Embryonic facial prominence (tissue), 1 donor: ENCODE measurements at regions not wholly inside any gene's neighbourhood (a gene's known extent, or its start where the extent isn't known, plus 50 kb on each side); places are given as distances from the start of the nearest gene placed in this dataset.

Experiments used
- DNase-seq: peaks from one replicate; pipeline ENCODE4 v3.0.0-alpha.2; 2016; ENCODE audit errors: extremely low spot score

DNA sequence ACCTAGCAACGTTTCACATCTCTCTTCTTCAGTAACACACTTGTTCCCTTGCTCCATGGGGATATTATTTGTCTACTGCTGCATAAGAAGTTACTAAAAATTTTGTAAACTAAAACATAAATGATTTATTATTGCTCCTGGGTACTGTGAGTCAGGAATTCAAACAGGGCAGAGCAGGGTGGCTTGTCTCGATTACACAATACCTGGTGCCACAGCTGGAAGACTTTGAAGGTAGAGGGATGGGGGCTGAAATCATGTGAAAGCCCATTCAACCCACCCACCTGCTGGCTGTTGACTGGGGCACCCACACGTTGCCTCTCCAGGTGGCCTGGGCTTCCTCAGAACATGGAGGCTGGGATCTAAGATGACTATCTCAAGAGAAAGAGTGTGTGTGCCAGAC lies 213.2 kb downstream of the ESM1 start:
- DNase-seq = no peak

DNA sequence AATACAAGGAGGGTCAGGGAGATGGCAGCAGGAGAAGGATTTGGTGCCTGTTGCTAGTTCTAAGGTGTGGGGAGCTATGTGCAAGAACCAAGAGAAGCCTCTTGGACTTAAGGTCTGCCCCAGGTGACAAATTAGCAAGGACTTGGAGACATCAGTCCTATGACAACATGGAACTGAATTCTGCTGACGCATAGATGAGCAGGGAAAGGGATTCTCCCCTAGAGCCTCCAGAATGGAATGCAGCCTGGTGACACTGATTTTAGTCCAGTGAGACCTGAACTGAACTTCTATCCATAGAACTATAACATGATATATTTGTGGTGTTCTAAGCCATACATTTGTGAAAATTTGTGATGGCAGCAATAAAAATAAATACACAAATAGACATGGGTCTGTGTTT lies 215.6 kb downstream of the ESM1 start:
- no peak for DNase-seq

DNA sequence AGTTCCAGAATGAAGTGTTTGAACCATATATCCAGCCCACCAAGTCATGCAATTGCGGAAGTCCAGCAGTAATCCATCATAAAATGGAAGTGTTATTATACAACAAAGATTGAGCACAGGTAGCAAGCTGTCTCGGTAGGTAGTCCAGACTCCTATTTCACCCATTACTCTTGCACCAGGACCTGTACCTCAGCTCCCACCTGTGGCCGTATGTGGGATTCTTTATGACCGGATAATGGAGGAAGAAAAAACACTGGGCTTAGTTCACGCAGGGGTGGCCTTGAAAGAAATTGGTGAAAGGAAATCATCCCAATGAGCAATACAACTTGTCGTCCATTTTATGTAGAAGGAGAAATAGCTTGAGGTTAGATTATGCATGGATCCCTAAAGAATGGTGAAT lies 216.3 kb downstream of the ESM1 start:
- DNase-seq = no peak

DNA sequence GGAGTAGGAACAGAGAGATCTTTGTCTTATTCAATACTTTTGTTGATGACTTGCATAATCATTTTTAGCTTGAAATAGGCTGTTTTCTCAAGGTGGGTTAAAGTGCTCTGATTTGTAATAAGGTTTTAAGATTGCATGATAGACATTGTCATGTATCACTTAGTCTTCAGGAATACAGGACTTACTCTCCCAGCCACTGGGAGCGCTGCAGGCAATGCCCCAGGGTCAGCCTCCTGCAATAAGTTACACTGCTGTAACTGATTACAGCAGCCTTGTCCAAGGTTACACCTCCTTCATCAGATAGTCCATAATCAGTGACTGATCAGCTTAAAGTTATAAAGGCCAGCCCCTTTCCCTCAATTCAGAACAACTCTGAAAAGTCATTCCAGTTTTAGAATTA lies 218.6 kb downstream of the ESM1 start:
- no peak for DNase-seq

DNA sequence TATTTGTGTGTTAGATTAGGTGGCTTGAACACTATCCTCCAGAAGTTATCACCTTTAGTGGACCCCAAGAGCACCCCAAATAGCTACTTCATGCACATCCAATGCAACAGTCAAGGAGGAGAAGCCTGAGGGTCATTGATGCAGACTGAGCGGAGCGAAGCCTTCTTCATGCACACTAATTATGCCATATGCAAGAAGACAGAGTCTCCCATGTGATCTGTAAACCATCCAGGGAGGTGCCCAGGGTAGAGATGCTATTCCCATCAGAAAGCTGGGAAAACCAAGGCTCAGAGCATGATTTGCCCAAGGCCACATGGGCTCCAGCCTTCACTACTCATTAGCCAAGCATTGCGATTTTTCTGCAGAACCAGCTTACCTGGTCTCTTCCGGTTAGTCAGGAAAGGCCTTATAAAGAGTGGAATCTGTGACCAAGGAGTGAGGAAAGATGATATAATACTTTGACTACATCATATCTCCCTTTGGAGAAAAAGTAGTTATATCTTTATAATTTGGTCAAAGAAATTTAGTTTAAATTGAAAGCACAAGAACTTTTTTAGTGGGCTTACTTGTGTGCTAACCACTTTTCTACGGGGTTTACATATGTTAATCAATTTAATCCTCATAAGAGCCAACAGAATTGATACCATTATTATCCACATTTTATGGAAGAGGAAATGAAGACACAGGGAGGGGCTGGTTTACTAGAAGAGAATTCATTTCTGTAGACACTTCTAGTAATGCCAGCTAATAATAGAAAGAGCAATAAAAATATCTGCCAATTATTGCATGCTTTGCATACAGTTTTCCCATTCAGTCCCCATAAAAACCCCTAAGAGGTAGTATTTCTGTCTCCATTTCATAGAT lies 220.0 kb downstream of the ESM1 start:
- DNase-seq = no peak

DNA sequence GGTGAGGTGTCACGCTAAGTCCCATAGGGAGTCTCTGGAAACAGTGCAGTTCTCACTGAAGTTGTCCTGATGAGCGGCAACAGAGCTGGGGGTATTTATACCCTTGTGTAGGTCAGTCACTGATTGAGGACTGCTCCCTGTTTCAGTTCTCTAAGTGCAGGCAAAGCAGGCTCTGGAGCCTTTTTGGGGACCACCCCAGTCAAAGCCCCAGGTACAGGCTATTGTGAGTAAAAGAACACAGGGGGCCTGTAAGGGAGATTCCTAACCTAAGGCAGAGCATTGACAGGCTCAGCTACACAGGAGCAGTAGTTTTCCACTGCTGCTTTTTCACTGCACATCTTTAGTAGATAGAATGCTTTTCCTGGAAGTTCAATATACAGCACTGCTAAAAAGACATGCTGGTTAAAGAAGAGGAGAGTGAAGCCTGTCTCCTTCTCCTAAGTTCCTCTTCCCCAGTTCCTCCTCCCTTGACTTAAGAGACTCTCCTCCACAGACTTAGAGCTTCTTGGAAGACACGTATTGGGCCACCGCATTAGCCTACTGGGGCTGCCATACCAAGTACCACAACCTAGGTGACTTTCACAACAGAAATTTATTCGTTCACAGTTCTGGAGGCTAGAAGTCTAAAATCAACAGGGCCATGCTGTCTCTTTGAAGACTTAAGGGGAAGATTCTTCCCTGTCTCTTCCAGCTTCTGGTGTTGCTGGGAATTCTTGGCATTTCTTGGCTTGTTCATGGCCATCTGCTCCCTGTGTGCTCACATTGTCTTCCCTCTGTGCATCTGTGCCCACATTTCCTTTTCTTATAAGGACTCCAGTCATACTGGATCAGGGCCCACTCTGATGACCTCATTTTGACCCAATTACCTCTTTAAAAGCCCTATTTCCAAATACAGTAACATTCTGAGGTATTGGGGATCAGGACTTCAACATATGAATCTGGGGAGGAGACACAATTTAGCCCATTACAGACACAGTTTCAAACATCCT lies 221.0 kb downstream of the ESM1 start:
- DNase-seq = no peak

DNA sequence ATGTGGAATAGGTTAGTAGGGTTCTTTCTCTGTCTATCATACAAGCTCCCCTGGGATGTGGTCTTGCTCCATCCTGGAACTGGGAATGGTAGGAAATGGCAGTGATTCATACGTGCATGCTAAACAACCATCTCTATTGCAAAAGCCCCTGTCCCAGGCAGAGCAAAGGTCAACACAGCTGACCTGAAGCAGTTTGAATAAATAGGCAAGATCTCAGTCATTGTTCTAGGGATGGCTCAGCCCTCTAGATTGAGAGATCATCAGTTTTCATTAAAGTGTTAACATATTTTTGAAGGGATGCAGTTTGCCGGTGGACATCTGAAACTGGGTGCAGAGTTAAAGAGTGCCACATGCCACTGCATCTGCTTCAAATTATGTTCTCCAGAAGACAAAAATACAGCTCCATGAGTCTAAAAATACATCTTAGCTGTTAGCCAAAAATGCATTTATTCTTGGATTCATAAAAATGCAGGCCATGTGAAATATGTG lies 224.1 kb downstream of the ESM1 start:
- no peak for DNase-seq

DNA sequence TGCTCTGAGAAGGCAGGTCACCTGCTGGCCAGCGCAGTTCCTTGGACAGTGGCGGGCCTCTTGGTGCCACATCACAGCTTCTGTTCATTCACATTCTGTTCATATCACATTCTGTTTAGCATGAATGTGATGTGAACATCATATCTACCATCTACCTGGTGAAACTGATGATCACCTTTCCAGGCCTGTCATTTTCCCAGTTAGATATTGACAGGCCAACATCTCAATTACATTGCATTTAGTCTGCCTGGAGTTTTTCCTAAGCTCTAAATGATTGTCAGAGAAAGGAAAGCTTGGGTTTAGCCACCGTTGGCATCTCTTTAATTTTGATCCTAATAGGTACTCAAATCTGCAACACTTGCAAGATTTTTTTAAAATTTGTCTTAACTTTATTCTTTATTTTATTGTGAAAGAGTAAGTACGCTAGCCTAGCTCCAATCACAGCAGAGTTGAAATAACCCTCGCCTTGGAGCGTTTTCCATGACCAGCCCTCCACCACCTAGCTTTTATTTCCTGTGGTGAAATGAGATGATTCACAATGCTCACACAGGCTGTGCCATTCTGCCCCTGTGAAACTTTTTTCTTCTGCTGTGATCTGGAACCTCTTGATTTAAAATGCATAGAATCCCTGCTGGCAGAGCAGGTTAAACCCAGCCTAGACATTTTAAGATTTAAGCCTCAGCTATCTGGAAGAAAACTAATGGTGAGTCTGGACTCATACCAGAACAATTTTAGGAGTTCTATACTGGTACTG lies 225.0 kb downstream of the ESM1 start:
- DNase-seq = no peak

DNA sequence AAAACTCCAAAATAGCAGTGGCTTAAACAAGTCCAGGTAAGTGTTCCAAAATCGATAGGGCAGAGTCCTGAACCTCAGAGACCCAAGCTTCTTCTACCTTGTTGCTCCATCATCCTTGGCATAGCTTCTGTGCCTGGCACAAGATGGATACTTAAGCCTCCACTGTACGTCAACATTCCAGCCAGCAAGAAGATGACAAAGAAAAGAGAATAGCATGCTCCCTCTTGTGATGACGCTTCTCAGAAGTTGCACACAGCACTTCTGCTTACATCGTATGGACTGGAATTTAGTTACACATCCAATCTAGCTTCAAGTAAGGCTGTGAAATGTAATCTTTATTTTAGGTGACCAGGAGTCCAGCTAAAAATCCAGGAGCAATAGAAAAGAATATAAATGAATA lies 227.4 kb downstream of the ESM1 start:
- DNase-seq = no peak

DNA sequence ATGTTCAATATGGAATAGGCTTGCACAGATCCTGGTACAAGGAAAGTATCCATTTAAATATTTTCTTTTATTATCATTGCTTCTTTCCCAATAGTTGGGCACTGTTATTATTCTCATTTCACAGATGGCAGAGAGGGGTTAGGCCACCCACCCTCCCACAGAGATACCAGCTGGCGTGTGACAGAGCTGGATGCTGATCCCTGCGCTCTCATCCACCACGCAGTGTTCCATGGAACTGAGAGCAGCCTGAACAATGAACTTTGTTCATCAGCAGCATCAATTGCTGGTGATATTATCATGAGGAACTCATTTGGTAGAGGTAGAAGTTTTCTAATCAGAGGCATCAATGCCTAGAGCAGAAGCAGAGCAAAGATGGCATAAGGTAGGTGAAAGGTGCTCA lies 227.9 kb downstream of the ESM1 start:
- no peak for DNase-seq

DNA sequence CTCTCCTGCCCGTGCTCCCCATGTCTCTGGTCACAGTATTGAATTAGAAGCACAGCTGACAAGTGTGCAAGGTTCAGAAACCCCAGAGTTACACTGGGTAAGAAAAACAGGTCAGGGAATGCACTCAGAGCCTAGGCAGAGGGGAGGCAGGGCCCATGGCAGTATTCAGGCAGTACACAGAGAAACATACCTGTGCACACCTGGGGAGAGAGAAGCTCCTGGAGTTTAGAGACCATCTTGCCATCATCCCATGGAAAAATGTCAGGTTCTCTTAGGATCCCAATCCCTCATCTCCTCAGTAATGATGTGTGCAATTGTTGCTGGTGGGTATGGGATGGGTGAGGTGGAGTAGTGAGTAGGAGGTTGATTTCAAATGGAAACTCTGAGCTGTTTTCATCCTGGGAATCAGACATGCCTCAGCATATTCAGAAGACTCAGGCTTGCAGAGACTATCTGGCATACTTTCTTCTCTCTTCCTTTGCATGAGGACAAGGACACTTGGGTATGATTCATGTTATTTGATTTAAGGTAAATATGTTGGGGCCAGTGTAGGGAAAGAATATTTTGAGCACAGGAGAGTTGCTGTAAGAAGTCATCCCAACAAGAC lies 228.5 kb downstream of the ESM1 start:
- no peak for DNase-seq

DNA sequence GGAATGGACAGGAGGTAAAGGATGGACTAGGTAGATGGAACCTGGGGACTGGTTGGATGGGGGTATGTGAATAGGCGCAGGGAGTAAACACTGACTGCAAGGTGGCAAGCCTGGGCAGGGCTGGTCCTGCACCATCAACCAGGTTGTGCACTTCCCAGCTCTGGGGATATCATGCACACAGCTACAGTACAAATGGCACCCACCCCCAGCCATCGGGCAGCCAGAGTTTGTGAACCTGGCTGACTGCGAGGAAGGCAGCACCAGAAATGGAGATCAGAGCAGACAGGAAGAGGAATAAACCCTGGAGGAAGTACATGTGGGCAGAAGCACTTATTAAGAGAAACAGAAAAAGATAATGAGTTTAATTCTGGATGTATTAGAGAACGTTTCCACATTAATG lies 229.1 kb downstream of the ESM1 start:
- no peak for DNase-seq

DNA sequence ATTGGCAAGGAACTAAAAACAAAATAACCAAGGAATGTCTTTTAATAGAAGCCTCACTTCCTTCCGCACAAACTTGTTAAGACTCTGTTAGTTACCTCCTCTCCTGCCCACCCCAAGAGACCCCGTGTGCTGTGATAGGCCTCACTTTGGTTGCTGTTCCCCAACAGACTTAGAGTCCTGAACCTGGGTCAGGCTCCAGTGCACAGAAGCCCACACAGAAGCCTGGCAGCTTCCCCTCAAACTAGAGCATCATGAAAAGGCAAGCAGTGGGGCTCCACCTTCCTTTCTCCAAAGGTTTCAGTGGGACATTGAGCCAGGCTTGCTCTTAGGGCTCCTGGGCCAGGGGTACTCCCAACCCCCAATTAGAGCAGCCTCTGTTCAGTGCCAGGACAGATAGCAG lies 230.5 kb downstream of the ESM1 start:
- DNase-seq = no peak

DNA sequence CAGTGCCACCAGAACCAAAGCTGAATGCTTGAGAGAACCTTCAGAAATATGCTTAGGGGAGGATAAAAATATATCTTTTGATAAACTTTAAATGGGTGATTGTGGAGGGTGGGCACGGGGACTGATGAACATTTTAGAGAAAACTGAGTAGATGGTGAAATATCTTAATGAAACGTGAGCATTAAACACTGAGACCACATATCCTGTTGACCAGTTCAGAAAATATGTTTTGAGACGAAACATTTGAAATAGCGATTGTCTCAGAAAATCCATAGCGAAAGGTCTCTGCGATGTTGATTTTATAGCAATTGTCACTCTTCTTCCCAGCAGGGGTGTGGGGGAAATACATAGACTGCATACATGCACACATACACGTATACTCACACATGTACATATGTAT lies 231.0 kb downstream of the ESM1 start:
- DNase-seq = no peak

DNA sequence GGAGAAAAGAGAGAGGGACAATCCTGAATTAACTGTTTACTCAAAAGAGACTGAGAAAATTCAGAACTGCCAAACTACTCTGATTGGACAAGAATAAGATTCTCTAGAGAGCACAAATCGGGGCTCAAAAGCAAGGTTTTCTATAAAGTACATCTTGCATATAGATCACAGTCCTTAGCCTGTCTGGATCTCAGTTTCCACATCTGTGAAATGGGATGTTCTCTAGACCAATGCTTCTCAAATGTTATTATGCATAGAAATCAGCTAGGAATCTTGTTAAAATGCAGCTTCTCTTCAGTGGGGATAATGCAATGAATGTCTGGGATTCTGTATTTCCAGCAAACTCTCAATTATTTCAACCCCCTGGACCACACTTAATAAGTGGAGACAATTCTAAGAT lies 231.6 kb downstream of the ESM1 start:
- no peak for DNase-seq

DNA sequence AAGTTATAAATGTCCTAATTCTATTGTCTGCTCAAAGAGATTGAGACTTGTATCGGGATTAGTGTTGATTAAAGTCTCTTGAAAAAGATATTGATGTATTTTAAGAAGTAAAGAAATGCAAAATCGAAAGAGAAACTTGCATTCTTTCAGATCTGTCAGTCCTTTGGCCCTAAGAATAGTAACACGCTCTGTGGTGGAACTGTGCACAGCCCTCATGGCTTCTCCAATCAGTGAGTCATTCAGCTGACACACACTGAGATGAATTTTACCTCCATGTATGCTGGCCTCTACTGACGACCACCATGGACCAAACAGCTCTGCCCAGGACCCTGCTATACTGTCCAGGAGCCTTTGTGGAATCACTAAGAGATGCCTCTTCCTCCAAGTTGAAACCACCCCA lies 232.4 kb downstream of the ESM1 start:
- no peak for DNase-seq

DNA sequence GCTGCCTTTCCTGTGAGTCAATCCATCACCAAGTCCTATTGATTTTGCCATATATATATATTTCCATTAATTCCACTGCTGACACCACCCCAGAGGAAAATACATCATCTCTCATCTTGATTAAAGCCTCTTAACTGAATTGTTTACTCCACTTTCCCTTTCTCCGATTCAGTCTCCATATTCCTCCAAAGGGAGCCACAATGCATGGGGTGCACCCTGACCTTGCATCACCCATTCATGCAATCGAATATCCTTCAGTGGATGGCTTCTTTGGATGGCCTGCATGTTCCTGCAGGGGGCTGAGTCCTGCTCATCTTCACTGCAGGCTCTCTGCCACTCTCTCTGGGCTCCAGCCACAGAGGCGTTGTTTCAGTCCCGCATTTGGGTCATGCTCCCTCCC lies 231.0 kb downstream of the SNX18 start:
- DNase-seq = no peak

DNA sequence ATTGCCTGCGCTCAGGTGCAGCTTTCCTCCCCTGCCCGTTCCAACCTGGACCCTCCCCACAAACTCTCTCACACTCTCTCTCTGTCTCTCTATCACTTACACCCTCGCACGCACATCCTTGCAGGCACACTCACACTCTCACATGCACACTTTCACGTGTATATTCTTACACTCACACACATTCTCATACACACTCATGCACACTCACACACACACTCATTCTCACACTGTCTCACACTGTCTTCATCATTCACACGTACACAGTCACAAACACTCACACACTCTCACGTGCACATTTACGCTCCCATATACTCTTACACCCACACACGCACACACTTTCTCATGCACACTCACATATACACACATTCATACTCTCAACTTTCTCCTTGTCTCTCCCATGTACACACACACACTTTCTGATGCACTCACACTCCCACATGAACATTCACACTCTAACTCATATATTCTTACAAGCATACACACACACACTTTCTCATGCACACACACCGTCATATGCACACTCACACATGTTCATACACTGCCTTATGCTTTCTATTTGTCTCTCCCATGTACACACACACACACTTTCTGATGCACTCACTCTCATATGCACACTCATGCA lies 229.3 kb downstream of the SNX18 start:
- DNase-seq = no peak

DNA sequence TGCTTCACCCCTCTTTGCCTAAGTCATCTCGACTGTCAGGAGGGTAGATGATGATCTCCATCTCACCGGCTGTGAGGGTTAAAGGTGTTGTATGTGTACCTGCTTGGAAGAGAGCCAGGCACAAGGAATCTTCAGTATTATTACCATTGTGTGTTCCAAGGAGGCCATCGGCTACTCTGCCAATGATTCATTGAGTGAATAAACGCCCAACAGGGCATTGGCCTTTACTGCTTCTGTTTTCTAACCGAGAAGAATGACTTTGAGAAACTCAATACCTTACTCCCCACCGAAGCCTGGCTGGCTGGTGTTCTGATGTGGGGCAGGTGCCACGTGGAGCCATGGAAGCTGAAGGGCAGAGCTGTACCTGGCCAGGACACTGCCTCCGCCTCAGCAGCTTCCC lies 228.8 kb downstream of the SNX18 start:
- no peak for DNase-seq

DNA sequence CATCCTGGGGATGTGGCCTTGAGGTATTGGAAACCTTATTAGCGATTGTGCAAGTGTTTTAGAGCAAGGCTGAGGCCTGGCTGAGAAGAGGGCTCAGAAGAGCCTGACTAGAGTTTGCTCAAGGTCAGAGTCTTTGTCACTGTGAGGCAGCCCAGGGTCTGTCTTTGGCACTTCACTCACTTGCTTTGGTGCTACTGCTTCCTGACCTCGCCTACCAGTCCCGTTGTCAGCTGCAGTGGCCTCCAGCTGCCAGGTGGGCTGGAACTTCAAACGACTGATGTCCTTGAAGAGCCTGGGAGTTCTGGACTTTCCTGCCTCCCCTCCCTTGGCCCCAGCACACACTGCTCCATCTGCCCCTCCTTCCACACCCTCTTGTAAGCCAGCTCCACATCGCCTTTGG lies 228.0 kb downstream of the SNX18 start:
- DNase-seq = no peak
